Fibroblast of lung (primary cell): ENCODE measurements at regions not wholly inside any gene's neighbourhood (a gene's known extent, or its start where the extent isn't known, plus 50 kb on each side); places are given as distances from the start of the nearest gene placed in this dataset.

Experiments used
- EZH2 ChIP-seq: IDR thresholded peaks from 2 replicates; pipeline ENCODE4 v1.5.1; 2012; ENCODE audit warnings: low read length, control low read depth, mild to moderate bottlenecking; ENCODE audit errors: missing control alignments
- TF ChIP-seq, protein P1 (sequence below), 2 donors: IDR thresholded peaks in 1 of 2; conservative IDR thresholded peaks in 1 of 2; 1 replicate in 1 of 2; 2 replicates in 1 of 2; pipeline ENCODE4 v1.5.1; 2011 to 2012; ENCODE audit warnings: low read length in 2 of 2, control low read depth in 1 of 2, inconsistent platforms in 1 of 2, low read depth in 1 of 2, mild to moderate bottlenecking in 1 of 2

DNA sequence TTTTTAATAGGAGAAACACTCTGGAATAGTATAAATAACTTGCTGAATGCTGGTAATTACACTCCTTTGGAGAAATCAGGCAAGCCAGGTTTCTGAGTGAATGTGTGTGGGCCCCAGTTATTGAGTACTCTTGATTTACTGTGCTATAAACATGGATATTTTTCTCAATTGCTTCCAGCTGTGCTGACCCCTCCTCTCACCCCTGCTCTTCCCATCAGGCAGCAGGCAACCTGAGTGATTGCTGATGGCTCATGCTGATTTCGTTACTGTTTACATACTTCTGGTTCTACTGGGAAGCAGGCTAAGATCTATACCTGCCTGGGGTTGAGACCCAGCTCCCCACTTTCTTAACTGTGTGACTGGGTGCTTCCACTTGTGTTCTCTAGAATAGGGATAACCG, 68.5 kb downstream of the DHCR7 start:
- no peak for TF ChIP-seq EZH2
- TF ChIP-seq, protein P1, sequence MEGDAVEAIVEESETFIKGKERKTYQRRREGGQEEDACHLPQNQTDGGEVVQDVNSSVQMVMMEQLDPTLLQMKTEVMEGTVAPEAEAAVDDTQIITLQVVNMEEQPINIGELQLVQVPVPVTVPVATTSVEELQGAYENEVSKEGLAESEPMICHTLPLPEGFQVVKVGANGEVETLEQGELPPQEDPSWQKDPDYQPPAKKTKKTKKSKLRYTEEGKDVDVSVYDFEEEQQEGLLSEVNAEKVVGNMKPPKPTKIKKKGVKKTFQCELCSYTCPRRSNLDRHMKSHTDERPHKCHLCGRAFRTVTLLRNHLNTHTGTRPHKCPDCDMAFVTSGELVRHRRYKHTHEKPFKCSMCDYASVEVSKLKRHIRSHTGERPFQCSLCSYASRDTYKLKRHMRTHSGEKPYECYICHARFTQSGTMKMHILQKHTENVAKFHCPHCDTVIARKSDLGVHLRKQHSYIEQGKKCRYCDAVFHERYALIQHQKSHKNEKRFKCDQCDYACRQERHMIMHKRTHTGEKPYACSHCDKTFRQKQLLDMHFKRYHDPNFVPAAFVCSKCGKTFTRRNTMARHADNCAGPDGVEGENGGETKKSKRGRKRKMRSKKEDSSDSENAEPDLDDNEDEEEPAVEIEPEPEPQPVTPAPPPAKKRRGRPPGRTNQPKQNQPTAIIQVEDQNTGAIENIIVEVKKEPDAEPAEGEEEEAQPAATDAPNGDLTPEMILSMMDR (conservative IDR thresholded peaks at IDR 0.05 in 1 of 2, IDR thresholded peaks at IDR 0.05 in 1 of 2; ENCODE audit: low read depth in 1 of 2, low read length in 2 of 2) = no peak
